WTC11 (cell line): ENCODE measurements at regions not wholly inside any gene's neighbourhood (a gene's known extent, or its start where the extent isn't known, plus 50 kb on each side); places are given as distances from the start of the nearest gene placed in this dataset.

Source experiments
- ESRRA ChIP-seq: sonication (generic); formaldehyde crosslinking; IDR thresholded peaks from 2 replicates; pipeline ENCODE4 v1.8.1; 2022; ENCODE audit warnings: mild to moderate bottlenecking, missing genetic modification reagents, borderline replicate concordance
- IRF2 ChIP-seq: sonication (generic); formaldehyde crosslinking; IDR thresholded peaks from 2 replicates; pipeline ENCODE4 v1.8.0; 2022; ENCODE audit warnings: low read depth, missing genetic modification reagents, borderline replicate concordance
- KAT7 ChIP-seq: sonication (generic); formaldehyde crosslinking; IDR thresholded peaks from 2 replicates; pipeline ENCODE4 v1.8.1; 2023; ENCODE audit warnings: missing genetic modification reagents, mild to moderate bottlenecking, borderline replicate concordance
- TF ChIP-seq, protein P1 (sequence below): fragments of 200-600 bp; IDR thresholded peaks from 2 replicates; pipeline ENCODE4 v1.8.0; 2022; ENCODE audit warnings: antibody characterized with exemption
- TF ChIP-seq, protein P2 (sequence below): sonication (generic); formaldehyde crosslinking; conservative IDR thresholded peaks from 2 replicates; pipeline ENCODE4 v1.8.1; 2022; ENCODE audit warnings: mild to moderate bottlenecking, missing genetic modification reagents
- TF ChIP-seq, protein P3 (sequence below): sonication (generic); formaldehyde crosslinking; IDR thresholded peaks from 2 replicates; pipeline ENCODE4 v1.8.1; 2023; ENCODE audit warnings: mild to moderate bottlenecking, missing genetic modification reagents, moderate library complexity
- TF ChIP-seq, protein P4 (sequence below): sonication (generic); formaldehyde crosslinking; IDR thresholded peaks from 2 replicates; pipeline ENCODE4 v1.8.0; 2022; ENCODE audit warnings: mild to moderate bottlenecking, missing genetic modification reagents
- TF ChIP-seq, protein P5 (sequence below): sonication (generic); formaldehyde crosslinking; IDR thresholded peaks from 2 replicates; pipeline ENCODE4 v1.8.0; 2022; ENCODE audit warnings: mild to moderate bottlenecking, missing genetic modification reagents
- TF ChIP-seq, protein P6 (sequence below): sonication (generic); formaldehyde crosslinking; IDR thresholded peaks from 2 replicates; pipeline ENCODE4 v1.8.0; 2023; ENCODE audit warnings: mild to moderate bottlenecking, missing genetic modification reagents
- TF ChIP-seq, protein P7 (sequence below): fragments of 250-450 bp; sonication (Bioruptor Pico); IDR thresholded peaks from 2 replicates; pipeline ENCODE4 v1.8.0; 2021; ENCODE audit warnings: mild to moderate bottlenecking

DNA sequence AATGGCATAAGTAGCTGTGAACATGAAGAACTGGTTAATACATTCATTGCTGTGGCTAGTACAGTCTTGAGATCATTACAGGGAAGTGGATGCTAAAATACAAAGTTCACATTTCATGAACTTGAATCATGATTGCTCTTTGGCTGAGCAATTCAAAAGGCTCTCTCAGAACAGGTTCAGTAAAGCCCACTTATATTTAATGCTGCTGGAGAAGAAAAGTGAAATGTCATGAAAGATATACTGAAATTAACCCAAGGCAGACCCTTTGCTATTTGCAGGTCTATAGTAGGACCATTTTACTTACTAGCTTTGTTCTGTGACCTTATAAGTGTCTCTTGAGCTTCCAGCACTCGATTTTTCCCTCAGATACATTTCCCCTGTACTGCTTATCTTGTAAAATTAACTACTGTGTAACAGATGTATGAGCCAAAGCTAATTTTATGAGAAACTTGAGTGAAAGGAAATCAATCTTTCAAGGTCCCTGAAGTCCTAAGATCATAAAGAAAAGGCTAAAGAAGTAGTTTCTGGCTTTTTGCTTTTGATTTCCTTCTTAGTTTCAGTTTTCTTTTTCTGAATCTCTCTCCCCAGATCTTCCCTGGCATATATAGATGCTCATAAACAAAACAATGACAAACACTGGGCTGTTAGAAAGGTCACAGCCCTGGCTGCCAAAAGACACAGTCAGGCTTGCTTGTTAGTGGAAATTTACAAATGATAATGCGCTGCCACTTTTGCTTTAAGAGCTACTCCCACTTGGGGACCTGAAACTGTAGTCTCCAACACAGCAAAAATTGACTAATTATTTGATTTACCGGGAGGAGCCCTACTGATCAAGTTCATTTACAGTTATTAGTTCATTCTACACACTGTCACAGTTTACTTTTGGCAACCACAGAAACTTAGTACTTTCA, 132.7 kb upstream of the XPO1 start:
- TF ChIP-seq ESRRA (CRISPR knock-in tag): no peak
- TF ChIP-seq, protein P1, sequence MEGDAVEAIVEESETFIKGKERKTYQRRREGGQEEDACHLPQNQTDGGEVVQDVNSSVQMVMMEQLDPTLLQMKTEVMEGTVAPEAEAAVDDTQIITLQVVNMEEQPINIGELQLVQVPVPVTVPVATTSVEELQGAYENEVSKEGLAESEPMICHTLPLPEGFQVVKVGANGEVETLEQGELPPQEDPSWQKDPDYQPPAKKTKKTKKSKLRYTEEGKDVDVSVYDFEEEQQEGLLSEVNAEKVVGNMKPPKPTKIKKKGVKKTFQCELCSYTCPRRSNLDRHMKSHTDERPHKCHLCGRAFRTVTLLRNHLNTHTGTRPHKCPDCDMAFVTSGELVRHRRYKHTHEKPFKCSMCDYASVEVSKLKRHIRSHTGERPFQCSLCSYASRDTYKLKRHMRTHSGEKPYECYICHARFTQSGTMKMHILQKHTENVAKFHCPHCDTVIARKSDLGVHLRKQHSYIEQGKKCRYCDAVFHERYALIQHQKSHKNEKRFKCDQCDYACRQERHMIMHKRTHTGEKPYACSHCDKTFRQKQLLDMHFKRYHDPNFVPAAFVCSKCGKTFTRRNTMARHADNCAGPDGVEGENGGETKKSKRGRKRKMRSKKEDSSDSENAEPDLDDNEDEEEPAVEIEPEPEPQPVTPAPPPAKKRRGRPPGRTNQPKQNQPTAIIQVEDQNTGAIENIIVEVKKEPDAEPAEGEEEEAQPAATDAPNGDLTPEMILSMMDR: no peak
- no peak for TF ChIP-seq KAT7 (CRISPR knock-in tag)
- no peak for TF ChIP-seq IRF2 (CRISPR knock-in tag)
- TF ChIP-seq, protein P2, sequence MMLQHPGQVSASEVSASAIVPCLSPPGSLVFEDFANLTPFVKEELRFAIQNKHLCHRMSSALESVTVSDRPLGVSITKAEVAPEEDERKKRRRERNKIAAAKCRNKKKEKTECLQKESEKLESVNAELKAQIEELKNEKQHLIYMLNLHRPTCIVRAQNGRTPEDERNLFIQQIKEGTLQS (CRISPR knock-in tag): no peak
- TF ChIP-seq, protein P3, sequence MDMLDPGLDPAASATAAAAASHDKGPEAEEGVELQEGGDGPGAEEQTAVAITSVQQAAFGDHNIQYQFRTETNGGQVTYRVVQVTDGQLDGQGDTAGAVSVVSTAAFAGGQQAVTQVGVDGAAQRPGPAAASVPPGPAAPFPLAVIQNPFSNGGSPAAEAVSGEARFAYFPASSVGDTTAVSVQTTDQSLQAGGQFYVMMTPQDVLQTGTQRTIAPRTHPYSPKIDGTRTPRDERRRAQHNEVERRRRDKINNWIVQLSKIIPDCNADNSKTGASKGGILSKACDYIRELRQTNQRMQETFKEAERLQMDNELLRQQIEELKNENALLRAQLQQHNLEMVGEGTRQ (CRISPR knock-in tag): no peak
- TF ChIP-seq, protein P4, sequence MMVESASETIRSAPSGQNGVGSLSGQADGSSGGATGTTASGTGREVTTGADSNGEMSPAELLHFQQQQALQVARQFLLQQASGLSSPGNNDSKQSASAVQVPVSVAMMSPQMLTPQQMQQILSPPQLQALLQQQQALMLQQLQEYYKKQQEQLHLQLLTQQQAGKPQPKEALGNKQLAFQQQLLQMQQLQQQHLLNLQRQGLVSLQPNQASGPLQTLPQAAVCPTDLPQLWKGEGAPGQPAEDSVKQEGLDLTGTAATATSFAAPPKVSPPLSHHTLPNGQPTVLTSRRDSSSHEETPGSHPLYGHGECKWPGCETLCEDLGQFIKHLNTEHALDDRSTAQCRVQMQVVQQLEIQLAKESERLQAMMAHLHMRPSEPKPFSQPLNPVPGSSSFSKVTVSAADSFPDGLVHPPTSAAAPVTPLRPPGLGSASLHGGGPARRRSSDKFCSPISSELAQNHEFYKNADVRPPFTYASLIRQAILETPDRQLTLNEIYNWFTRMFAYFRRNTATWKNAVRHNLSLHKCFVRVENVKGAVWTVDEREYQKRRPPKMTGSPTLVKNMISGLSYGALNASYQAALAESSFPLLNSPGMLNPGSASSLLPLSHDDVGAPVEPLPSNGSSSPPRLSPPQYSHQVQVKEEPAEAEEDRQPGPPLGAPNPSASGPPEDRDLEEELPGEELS: no peak
- TF ChIP-seq, protein P5, sequence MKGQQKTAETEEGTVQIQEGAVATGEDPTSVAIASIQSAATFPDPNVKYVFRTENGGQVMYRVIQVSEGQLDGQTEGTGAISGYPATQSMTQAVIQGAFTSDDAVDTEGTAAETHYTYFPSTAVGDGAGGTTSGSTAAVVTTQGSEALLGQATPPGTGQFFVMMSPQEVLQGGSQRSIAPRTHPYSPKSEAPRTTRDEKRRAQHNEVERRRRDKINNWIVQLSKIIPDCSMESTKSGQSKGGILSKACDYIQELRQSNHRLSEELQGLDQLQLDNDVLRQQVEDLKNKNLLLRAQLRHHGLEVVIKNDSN (CRISPR knock-in tag): no peak
- TF ChIP-seq, protein P6, sequence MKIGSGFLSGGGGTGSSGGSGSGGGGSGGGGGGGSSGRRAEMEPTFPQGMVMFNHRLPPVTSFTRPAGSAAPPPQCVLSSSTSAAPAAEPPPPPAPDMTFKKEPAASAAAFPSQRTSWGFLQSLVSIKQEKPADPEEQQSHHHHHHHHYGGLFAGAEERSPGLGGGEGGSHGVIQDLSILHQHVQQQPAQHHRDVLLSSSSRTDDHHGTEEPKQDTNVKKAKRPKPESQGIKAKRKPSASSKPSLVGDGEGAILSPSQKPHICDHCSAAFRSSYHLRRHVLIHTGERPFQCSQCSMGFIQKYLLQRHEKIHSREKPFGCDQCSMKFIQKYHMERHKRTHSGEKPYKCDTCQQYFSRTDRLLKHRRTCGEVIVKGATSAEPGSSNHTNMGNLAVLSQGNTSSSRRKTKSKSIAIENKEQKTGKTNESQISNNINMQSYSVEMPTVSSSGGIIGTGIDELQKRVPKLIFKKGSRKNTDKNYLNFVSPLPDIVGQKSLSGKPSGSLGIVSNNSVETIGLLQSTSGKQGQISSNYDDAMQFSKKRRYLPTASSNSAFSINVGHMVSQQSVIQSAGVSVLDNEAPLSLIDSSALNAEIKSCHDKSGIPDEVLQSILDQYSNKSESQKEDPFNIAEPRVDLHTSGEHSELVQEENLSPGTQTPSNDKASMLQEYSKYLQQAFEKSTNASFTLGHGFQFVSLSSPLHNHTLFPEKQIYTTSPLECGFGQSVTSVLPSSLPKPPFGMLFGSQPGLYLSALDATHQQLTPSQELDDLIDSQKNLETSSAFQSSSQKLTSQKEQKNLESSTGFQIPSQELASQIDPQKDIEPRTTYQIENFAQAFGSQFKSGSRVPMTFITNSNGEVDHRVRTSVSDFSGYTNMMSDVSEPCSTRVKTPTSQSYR (CRISPR knock-in tag): no peak
- TF ChIP-seq, protein P7, sequence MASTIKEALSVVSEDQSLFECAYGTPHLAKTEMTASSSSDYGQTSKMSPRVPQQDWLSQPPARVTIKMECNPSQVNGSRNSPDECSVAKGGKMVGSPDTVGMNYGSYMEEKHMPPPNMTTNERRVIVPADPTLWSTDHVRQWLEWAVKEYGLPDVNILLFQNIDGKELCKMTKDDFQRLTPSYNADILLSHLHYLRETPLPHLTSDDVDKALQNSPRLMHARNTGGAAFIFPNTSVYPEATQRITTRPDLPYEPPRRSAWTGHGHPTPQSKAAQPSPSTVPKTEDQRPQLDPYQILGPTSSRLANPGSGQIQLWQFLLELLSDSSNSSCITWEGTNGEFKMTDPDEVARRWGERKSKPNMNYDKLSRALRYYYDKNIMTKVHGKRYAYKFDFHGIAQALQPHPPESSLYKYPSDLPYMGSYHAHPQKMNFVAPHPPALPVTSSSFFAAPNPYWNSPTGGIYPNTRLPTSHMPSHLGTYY (CRISPR knock-in tag): no peak
